ENCODE measurements at regions not wholly inside any gene's neighbourhood (a gene's known extent, or its start where the extent isn't known, plus 50 kb on each side); places are given as distances from the start of the nearest gene placed in this dataset.

DNA sequence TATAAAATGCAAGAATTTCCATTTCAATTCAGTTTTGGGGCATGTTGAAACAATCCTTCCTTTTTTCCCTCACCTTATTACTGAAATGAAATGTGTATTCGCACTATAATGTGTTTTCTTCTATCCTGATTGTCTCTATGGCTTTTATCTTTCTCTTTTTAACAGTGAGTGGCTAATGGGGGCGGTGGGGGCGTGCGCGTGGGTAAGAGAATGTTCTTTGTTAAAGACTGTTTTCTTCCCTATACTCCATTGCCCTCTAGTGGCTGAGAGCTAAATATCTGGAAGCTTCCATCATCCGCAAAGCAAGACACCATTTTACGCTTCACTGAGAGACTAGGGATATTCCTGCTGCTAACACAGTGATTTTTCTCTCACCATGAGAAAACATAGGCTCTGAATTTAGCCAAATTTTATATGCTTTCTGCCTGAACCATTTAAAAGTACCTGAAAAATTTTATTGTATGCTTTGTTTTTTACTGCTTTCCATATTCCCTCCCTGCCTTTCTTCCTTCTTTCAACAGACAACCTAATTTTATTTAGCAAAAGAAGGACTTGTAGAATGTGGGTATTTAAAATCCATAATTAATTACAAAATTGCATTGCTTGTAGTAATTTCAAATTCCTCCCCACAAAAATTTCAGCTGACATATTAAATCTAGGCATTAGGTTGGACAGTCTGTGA, 194.0 kb downstream of the GASK1B start:
- WGBS (ENCODE audit: insufficient coverage, low lambda C conversion rate): 0% methylated on average over 1 of the region's 7 CpGs
- DNase-seq: peak; percentile 48 to 56
- H3K4me3 ChIP-seq (ENCODE audit: low read length): no peak overlapping the region
- no peaks in the 10 kb centered on the region for H3K27me3 ChIP-seq (ENCODE audit: control insufficient read depth, insufficient read depth, low read length)
- no peaks in the 10 kb centered on the region for H3K36me3 ChIP-seq (ENCODE audit: control insufficient read depth, insufficient read depth, low read length)
- H3K4me1 ChIP-seq (ENCODE audit: control insufficient read depth, insufficient read depth, low read length): no peaks in the 10 kb centered on the region
- no peak overlapping the region for H3K27ac ChIP-seq (ENCODE audit: low read length)
- H3K9me3 ChIP-seq (ENCODE audit: control insufficient read depth, low read depth, low read length): no peaks in the 10 kb centered on the region

DNA sequence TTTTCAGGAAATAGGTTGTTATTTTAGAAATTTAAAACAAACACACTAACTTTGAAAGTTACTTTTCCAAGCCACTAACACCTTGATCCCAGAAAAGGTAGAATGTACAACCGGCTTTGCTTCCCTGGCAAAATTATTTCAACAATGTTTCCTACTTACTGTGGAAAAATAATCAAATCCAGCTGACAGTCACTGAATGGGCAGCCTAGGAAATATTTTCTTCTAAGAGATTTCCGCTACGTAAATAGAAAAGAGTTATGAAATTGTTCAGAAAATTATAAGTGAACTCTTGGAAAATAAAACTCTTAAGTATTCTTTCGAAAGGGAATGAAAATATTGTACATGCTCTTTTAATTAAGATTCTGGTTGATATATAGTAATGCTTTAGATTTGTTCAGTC, 195.7 kb downstream of the GASK1B start:
- H3K36me3 ChIP-seq (ENCODE audit: control insufficient read depth, insufficient read depth, low read length): no peaks in the 10 kb centered on the region
- H3K27me3 ChIP-seq (ENCODE audit: control insufficient read depth, insufficient read depth, low read length): no peaks in the 10 kb centered on the region
- no peak overlapping the region for H3K4me3 ChIP-seq (ENCODE audit: low read length)
- no peak overlapping the region for H3K27ac ChIP-seq (ENCODE audit: low read length)
- H3K9me3 ChIP-seq (ENCODE audit: control insufficient read depth, low read depth, low read length): no peaks in the 10 kb centered on the region
- peaks cover 3% of the 10 kb centered on the region for H3K4me1 ChIP-seq (ENCODE audit: control insufficient read depth, insufficient read depth, low read length)
- 92% methylated on average over 3 of the region's 4 CpGs for WGBS (ENCODE audit: insufficient coverage, low lambda C conversion rate)
- DNase-seq: no peak

DNA sequence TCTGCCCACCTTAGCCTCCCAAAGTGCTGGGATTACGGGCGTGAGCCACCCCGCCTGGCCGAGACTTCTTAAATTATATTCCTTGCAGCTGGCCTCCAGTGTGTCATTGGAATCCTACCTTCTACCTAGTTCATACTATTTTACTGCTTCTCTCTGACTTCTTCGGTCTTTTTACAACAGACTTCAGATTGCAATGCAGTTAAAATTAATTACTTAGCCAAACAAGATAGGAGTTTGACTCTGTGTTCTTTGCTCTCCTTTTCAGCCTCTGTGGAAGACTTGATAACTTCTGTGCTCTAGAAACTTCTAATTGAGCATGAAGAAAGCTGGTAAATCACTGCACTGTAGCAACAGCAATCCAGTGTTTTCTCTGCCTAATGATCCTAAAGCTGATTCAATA, 199.5 kb downstream of the GASK1B start:
- WGBS (ENCODE audit: insufficient coverage, low lambda C conversion rate): 0% methylated on average over 1 of the region's 5 CpGs
- no peak overlapping the region for H3K4me3 ChIP-seq (ENCODE audit: low read length)
- peak; percentile 28 to 66 for DNase-seq
- H3K27me3 ChIP-seq (ENCODE audit: control insufficient read depth, insufficient read depth, low read length): no peaks in the 10 kb centered on the region
- H3K27ac ChIP-seq (ENCODE audit: low read length): no peak overlapping the region
- no peaks in the 10 kb centered on the region for H3K36me3 ChIP-seq (ENCODE audit: control insufficient read depth, insufficient read depth, low read length)
- no peaks in the 10 kb centered on the region for H3K9me3 ChIP-seq (ENCODE audit: control insufficient read depth, low read depth, low read length)
- peaks cover 3% of the 10 kb centered on the region for H3K4me1 ChIP-seq (ENCODE audit: control insufficient read depth, insufficient read depth, low read length)

DNA sequence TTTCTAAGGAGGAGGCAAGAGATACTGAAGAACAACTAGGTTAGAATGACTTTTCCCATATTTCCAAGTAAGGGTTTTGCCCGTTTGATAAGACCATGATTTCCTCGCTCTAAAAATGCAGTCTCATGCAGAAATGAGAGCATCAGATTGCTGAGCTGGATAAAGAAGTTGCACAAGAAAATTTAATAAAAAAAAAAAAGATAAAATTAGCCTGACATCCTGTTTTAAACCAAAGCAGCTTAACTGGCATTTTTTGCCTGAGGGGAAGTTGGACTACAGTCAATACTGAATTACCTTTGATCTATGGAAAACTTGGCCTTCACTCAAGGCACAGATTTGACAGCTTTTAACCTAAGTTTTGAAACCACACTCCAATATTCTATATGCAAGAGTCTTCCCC, 208.4 kb downstream of the GASK1B start:
- Histone ChIP-seq H3K9me3 (ENCODE audit: control insufficient read depth, low read depth, low read length) (no peaks in the 10 kb centered on the region), H3K4me3 (ENCODE audit: low read length) (no peak overlapping the region), H3K27ac (ENCODE audit: low read length) (no peak overlapping the region), H3K36me3 (ENCODE audit: control insufficient read depth, insufficient read depth, low read length) (no peaks in the 10 kb centered on the region), H3K4me1 (ENCODE audit: control insufficient read depth, insufficient read depth, low read length) (no peaks in the 10 kb centered on the region), H3K27me3 (ENCODE audit: control insufficient read depth, insufficient read depth, low read length) (no peaks in the 10 kb centered on the region)
- 90% methylated on average over 2 of the region's 2 CpGs for WGBS (ENCODE audit: insufficient coverage, low lambda C conversion rate)
- DNase-seq: no peak

DNA sequence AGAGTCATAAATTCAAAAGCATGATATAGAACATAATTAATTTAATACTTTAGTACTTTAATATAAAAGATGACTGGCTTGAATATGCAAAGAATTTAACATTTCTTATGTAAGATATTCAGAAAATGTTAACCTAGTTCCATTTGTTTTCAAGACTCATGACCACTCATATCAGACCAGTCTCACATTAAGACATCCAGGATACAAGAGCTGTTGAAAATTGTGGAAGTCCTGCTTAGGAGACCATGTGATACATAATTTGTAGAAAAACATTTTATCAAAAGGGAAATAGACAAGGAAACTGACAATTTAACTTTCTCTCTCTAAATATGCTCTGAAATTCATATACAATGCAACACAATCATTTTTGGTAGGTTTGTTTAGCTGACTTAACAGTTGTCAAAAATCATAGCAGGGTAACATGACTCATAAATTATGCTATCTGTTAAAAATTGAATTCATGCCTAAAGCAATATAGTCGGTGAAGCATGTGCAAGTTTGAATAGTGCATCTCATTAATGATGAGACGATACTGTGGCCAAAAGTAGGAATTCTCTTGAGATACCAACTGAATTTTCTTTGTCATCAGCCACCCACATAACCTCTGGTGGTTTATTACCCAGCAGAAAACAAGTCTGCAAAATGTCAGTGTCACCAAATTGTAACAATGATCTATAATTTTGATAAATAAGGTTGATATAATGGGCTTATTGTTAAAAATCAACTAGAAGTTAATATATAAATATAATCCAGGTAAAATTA, 211.4 kb downstream of the GASK1B start:
- Histone ChIP-seq H3K27ac (ENCODE audit: low read length) (no peak overlapping the region), H3K9me3 (ENCODE audit: control insufficient read depth, low read depth, low read length) (no peaks in the 10 kb centered on the region), H3K4me1 (ENCODE audit: control insufficient read depth, insufficient read depth, low read length) (no peaks in the 10 kb centered on the region), H3K4me3 (ENCODE audit: low read length) (no peak overlapping the region), H3K27me3 (ENCODE audit: control insufficient read depth, insufficient read depth, low read length) (no peaks in the 10 kb centered on the region), H3K36me3 (ENCODE audit: control insufficient read depth, insufficient read depth, low read length) (no peaks in the 10 kb centered on the region)
- 100% methylated on average over 1 of the region's 2 CpGs for WGBS (ENCODE audit: insufficient coverage, low lambda C conversion rate)
- no peak for DNase-seq

DNA sequence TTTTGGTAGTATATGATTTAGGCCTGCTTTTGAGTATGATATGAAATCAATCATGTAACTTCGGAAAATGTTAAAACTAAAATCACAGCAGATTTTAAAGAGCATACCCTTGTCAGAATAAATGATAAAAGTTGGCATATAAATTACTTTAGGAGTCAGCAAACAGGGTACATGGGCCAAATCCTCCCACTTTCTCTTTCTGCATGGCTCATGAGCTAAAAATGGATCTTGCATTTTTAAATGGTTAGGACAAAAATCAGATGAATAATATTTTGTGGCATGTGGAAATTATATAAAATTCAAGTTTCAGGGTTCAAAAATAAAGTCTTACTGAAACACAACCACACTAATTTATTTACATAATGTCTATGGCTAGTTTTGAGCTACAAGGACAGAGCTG, 214.9 kb downstream of the GASK1B start:
- DNase-seq: no peak
- H3K4me3 ChIP-seq (ENCODE audit: low read length): no peak overlapping the region
- H3K9me3 ChIP-seq (ENCODE audit: control insufficient read depth, low read depth, low read length): no peaks in the 10 kb centered on the region
- H3K36me3 ChIP-seq (ENCODE audit: control insufficient read depth, insufficient read depth, low read length): no peaks in the 10 kb centered on the region
- H3K4me1 ChIP-seq (ENCODE audit: control insufficient read depth, insufficient read depth, low read length): no peaks in the 10 kb centered on the region
- H3K27ac ChIP-seq (ENCODE audit: low read length): no peak overlapping the region
- 100% methylated on average over 1 of the region's 1 CpG for WGBS (ENCODE audit: insufficient coverage, low lambda C conversion rate)
- no peaks in the 10 kb centered on the region for H3K27me3 ChIP-seq (ENCODE audit: control insufficient read depth, insufficient read depth, low read length)

DNA sequence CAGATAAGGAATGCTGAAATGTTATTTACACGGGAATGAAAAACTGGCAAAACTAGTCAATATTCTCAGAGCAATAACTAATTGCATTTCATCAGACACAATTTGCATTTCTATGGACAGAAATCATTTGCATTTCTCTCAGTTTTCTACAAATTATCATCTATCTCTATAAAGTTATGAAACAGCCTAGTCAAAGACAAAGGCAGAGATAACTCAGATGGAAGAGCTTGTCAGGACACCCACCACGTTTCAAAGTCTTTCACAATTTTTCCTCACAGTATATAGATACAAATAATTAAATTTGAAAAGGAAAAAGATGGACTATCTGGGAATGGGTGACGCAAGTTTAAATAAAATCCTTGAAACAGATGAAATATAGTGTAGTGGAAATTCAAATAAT, 230.8 kb downstream of the GASK1B start:
- Histone ChIP-seq H3K36me3 (ENCODE audit: control insufficient read depth, insufficient read depth, low read length) (no peaks in the 10 kb centered on the region), H3K4me1 (ENCODE audit: control insufficient read depth, insufficient read depth, low read length) (no peaks in the 10 kb centered on the region), H3K27me3 (ENCODE audit: control insufficient read depth, insufficient read depth, low read length) (no peaks in the 10 kb centered on the region), H3K27ac (ENCODE audit: low read length) (no peak overlapping the region), H3K4me3 (ENCODE audit: low read length) (no peak overlapping the region), H3K9me3 (ENCODE audit: control insufficient read depth, low read depth, low read length) (no peaks in the 10 kb centered on the region)
- no peak for DNase-seq
- WGBS (ENCODE audit: insufficient coverage, low lambda C conversion rate): 42% methylated on average over 2 of the region's 3 CpGs

DNA sequence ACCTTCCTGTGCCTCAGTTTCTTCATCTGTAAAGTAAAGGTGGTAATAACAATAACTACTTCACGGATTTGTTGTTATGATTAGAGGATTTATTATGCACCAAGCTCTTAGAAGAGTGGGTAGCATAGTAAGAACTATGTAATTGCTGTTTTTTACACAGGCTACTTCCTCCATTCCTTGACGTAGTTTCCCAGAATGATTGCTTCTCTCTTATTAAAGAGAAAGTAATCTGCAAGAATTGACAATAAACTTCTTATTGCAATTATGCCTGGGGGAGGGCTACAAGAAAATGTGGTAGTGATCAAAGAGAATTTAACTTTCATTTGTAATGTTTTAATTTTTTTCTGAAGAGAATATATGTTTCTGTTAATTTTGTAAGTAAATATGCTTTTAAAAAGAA, 238.7 kb downstream of the GASK1B start:
- Histone ChIP-seq H3K27ac (ENCODE audit: low read length) (no peak overlapping the region), H3K4me1 (ENCODE audit: control insufficient read depth, insufficient read depth, low read length) (no peaks in the 10 kb centered on the region), H3K27me3 (ENCODE audit: control insufficient read depth, insufficient read depth, low read length) (no peaks in the 10 kb centered on the region), H3K9me3 (ENCODE audit: control insufficient read depth, low read depth, low read length) (no peaks in the 10 kb centered on the region), H3K36me3 (ENCODE audit: control insufficient read depth, insufficient read depth, low read length) (no peaks in the 10 kb centered on the region), H3K4me3 (ENCODE audit: low read length) (no peak overlapping the region)
- DNase-seq: no peak
- 50% methylated on average over 1 of the region's 2 CpGs for WGBS (ENCODE audit: insufficient coverage, low lambda C conversion rate)

DNA sequence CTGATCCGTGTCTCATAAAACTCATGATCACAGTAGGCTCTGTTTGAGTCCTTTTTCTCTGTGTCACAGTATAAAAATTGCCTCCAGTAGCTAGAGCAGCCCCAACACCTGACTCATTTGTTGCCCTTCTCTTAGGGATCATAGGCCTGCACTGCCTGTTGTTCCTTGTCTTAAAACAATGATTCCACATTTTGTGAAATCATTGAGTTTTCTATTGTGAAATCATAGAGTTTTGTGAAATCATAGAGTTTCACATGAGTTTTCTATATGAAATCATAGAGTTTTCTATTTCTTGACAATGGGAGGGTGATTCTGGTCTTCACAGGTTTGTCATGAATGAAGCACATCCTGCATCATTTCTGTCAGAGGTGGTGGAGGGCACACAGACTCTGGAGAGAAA, 239.9 kb downstream of the GASK1B start:
- Histone ChIP-seq H3K9me3 (ENCODE audit: control insufficient read depth, low read depth, low read length) (no peaks in the 10 kb centered on the region), H3K4me3 (ENCODE audit: low read length) (no peak overlapping the region), H3K27me3 (ENCODE audit: control insufficient read depth, insufficient read depth, low read length) (no peaks in the 10 kb centered on the region), H3K36me3 (ENCODE audit: control insufficient read depth, insufficient read depth, low read length) (no peaks in the 10 kb centered on the region), H3K4me1 (ENCODE audit: control insufficient read depth, insufficient read depth, low read length) (no peaks in the 10 kb centered on the region), H3K27ac (ENCODE audit: low read length) (no peak overlapping the region)
- WGBS (ENCODE audit: insufficient coverage, low lambda C conversion rate): 100% methylated on average over 1 of the region's 1 CpG
- no peak for DNase-seq

DNA sequence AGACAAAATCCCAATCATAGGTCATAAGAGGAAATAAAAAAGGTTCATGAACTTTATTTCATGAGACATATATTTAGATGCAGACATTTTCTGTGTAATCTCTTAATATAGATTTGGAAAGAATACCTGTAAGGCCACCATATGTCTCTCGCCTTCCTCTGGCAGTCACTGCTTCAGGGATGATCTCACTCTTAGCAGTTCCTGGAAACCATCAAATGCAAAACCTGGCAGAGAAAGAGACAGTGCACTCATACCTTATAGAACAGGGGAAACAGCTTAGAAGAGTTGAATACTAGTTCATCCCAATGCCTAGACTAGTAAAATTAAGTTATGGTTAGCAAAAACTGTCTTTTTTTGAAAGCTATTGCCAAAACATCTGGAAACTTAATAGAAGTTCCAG, 243.3 kb downstream of the GASK1B start:
- Histone ChIP-seq H3K4me1 (ENCODE audit: control insufficient read depth, insufficient read depth, low read length) (no peaks in the 10 kb centered on the region), H3K36me3 (ENCODE audit: control insufficient read depth, insufficient read depth, low read length) (no peaks in the 10 kb centered on the region)
- WGBS (ENCODE audit: insufficient coverage, low lambda C conversion rate): no CpG with 5 or more reads among the region's 1 CpG

More for the DNA sequence above, 243.3 kb downstream of the GASK1B start:
- Histone ChIP-seq H3K4me3 (ENCODE audit: low read length) (no peak overlapping the region), H3K27me3 (ENCODE audit: control insufficient read depth, insufficient read depth, low read length) (no peaks in the 10 kb centered on the region), H3K27ac (ENCODE audit: low read length) (no peak overlapping the region), H3K9me3 (ENCODE audit: control insufficient read depth, low read depth, low read length) (no peaks in the 10 kb centered on the region)
- DNase-seq: no peak

Measured in large intestine (tissue), 3 donors.